ENCODE measurements at regions not wholly inside any gene's neighbourhood (a gene's known extent, or its start where the extent isn't known, plus 50 kb on each side); places are given as distances from the start of the nearest gene placed in this dataset.

DNA sequence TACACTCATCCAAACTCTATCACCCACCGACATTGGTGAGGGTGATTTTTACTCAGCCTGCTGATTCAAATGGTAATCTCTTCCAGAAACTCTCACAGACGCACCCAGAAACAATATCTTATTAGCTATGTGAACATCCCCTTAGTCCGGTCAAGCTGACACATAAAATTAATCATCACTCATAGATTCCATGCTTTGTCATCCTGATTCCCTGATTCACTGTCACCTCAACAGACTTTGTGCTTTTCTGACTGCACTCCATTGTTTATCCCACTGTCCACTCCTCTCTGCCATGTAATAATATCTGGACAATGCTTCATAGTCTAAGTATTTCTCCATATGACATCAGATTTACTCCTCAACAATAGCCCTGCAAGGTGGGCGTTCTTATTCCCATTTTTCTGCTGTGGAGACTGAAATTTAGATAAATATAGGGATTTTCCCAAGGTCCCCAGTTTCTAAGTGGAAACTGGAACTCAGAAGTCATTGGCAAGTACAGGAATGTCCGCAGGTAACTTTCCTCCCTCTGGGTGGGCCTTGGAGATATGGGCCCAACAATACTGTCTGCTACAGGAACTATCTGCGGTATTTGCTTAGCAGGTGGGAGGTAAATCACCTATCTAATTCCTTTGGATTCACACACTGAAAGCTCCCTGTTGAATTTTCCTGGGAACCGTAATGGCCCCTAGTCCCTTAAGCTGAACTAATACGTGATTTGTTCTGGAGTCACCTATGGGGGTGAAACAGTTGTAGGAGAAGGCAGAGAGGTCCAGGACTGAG lies 228.6 kb upstream of the BCOR start:
- TF ChIP-seq, protein P1, sequence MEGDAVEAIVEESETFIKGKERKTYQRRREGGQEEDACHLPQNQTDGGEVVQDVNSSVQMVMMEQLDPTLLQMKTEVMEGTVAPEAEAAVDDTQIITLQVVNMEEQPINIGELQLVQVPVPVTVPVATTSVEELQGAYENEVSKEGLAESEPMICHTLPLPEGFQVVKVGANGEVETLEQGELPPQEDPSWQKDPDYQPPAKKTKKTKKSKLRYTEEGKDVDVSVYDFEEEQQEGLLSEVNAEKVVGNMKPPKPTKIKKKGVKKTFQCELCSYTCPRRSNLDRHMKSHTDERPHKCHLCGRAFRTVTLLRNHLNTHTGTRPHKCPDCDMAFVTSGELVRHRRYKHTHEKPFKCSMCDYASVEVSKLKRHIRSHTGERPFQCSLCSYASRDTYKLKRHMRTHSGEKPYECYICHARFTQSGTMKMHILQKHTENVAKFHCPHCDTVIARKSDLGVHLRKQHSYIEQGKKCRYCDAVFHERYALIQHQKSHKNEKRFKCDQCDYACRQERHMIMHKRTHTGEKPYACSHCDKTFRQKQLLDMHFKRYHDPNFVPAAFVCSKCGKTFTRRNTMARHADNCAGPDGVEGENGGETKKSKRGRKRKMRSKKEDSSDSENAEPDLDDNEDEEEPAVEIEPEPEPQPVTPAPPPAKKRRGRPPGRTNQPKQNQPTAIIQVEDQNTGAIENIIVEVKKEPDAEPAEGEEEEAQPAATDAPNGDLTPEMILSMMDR (IDR thresholded peaks at IDR 0.05): no peak
- no peak overlapping the region for H3K4me3 ChIP-seq (ENCODE audit: low read depth in 1 of 2, low read length in 1 of 2)
- H3K27me3 ChIP-seq: peaks cover 3% of the 10 kb centered on the region
- no peak overlapping the region for H3K27ac ChIP-seq
- no peaks in the 10 kb centered on the region for H3K9me3 ChIP-seq
- no peaks in the 10 kb centered on the region for H3K36me3 ChIP-seq
- H3K4me1 ChIP-seq (ENCODE audit: control insufficient read depth in 1 of 2, insufficient read depth in 1 of 2, low read depth in 1 of 2, low read length in 1 of 2): peaks cover 3 to 4% of the 10 kb centered on the region in 2 experiments

DNA sequence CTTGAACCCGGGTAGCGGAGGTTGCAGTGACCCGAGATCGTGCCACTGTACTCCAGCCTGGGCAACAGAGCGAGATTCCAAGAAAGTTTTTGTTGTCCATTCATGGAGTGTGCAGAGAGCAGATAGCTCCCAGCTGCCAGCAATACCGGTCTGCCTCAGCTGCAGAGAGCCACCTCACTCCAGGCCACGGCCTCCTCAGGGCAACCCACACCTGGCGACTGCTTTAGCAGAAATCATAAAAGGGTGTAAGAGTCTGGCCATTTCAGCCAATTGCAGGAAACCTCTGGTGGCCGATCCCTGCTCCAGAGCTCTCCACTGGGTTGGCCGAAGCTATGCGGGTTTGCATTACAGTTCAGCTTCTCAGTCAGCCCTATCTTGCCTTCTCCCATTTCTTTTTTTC lies 227.4 kb upstream of the BCOR start:
- no peak overlapping the region for H3K27ac ChIP-seq
- no peaks in the 10 kb centered on the region for H3K36me3 ChIP-seq
- peaks cover 3% of the 10 kb centered on the region for H3K27me3 ChIP-seq
- H3K4me1 ChIP-seq (ENCODE audit: control insufficient read depth in 1 of 2, insufficient read depth in 1 of 2, low read depth in 1 of 2, low read length in 1 of 2): peaks cover 3 to 4% of the 10 kb centered on the region in 2 experiments
- H3K4me3 ChIP-seq (ENCODE audit: low read depth in 1 of 2, low read length in 1 of 2): no peak overlapping the region
- H3K9me3 ChIP-seq: no peaks in the 10 kb centered on the region
- TF ChIP-seq, protein P1 (IDR thresholded peaks at IDR 0.05): no peak

DNA sequence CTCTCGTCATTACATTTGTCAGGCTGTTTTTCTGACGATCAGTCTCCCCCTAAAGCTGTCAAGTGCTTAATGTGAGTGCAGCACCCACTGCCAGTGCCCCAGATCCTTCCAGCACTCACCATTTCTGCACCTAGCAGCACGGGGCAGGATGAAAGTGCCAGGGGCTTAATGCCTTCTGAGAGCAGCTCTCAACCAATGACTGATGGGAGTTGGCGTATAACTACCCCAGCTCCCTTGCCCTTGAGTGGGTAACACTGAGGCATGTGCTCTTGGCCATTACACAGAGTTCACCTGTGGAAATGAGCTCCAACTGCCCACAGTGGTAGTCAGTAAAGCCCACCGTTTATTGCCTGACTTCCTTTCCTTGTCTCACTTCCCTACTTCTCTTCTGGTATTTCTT lies 226.2 kb upstream of the BCOR start:
- H3K27me3 ChIP-seq: peaks cover 3% of the 10 kb centered on the region
- no peak overlapping the region for H3K4me3 ChIP-seq (ENCODE audit: low read depth in 1 of 2, low read length in 1 of 2)
- TF ChIP-seq, protein P1 (IDR thresholded peaks at IDR 0.05): no peak
- peaks cover 0 to under 1% of the 10 kb centered on the region in 2 experiments for H3K4me1 ChIP-seq (ENCODE audit: control insufficient read depth in 1 of 2, insufficient read depth in 1 of 2, low read depth in 1 of 2, low read length in 1 of 2)
- no peaks in the 10 kb centered on the region for H3K36me3 ChIP-seq
- no peaks in the 10 kb centered on the region for H3K9me3 ChIP-seq
- H3K27ac ChIP-seq: no peak overlapping the region

DNA sequence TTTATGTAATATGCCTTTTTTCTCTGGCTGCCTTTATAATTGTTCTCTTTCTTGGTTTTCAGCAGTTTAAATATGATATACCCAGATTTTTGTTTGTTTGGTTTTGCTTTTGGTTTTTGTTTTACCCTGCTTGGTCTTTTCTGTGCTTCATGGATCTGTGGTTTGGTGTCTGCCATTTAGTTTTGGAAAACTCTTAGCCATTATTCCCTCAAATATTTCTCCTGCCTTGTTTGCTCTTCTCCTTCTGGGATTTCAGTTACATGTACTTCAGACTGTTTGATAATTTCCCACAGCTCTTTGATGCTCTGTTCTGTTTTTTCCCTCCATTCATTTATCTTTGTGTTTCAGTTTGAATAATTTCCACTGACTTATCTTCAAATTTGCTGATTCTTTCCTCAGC lies 223.1 kb upstream of the BCOR start:
- no peaks in the 10 kb centered on the region for H3K36me3 ChIP-seq
- TF ChIP-seq, protein P1 (IDR thresholded peaks at IDR 0.05): no peak
- H3K9me3 ChIP-seq: no peaks in the 10 kb centered on the region
- no peak overlapping the region for H3K27ac ChIP-seq
- no peaks in the 10 kb centered on the region for H3K4me1 ChIP-seq (ENCODE audit: control insufficient read depth in 1 of 2, insufficient read depth in 1 of 2, low read depth in 1 of 2, low read length in 1 of 2)
- no peaks in the 10 kb centered on the region for H3K27me3 ChIP-seq
- no peak overlapping the region for H3K4me3 ChIP-seq (ENCODE audit: low read depth in 1 of 2, low read length in 1 of 2)

DNA sequence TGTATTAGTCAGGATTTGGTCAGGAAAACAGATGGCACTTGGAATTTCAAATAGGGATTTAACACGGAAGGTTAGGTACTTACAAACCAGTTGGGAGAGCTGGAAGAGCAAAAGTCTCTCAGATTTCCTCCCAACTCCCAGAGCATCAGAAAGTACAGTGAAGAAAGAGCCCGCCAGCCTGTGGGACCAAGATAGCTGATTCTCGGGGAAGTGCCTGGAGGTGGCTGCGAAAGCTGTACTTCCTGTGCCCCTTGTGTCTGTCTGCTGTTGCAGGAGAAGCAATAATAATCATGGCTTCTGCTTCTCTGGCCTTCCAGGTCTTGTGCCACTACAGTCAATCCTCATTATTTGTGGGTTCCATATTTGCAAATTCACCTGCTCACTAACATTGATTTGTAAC lies 221.0 kb upstream of the BCOR start:
- TF ChIP-seq, protein P1 (IDR thresholded peaks at IDR 0.05): no peak
- H3K9me3 ChIP-seq: no peaks in the 10 kb centered on the region
- H3K27me3 ChIP-seq: no peaks in the 10 kb centered on the region
- no peak overlapping the region for H3K4me3 ChIP-seq (ENCODE audit: low read depth in 1 of 2, low read length in 1 of 2)
- no peaks in the 10 kb centered on the region for H3K4me1 ChIP-seq (ENCODE audit: control insufficient read depth in 1 of 2, insufficient read depth in 1 of 2, low read depth in 1 of 2, low read length in 1 of 2)
- no peak overlapping the region for H3K27ac ChIP-seq
- no peaks in the 10 kb centered on the region for H3K36me3 ChIP-seq
